ENCODE measurements at regions not wholly inside any gene's neighbourhood (a gene's known extent, or its start where the extent isn't known, plus 50 kb on each side); places are given as distances from the start of the nearest gene placed in this dataset.
"Not testable (repeated sequence)": the region's sequence is repeated elsewhere in the genome, so short reads cannot be mapped to it uniquely, and the experiment has no call there.

- DNase-seq: no peak
Measured at GRCh38 chr10:30560326-30560725, 69.2 kb downstream of the LYZL2 start.

GRCh38 chr10:30559180-30559579 lies 70.4 kb downstream of the LYZL2 start:
- DNase-seq: no peak

- no peak for DNase-seq
Measured at GRCh38 chr10:30558411-30558810, 71.1 kb downstream of the LYZL2 start.

- no peak for DNase-seq
Measured at GRCh38 chr10:30557884-30558283, 71.7 kb downstream of the LYZL2 start.

- DNase-seq: no peak
Measured at GRCh38 chr10:30556189-30556588, 73.4 kb downstream of the LYZL2 start.

GRCh38 chr10:30555465-30555864 lies 74.1 kb downstream of the LYZL2 start:
- DNase-seq: no peak

GRCh38 chr10:30554440-30554825 lies 75.1 kb downstream of the LYZL2 start:
- no peak for DNase-seq

- DNase-seq: no peak
Measured at GRCh38 chr10:30553626-30554439, 75.7 kb downstream of the LYZL2 start.

- no peak for DNase-seq
Measured at GRCh38 chr10:30553018-30553625, 76.4 kb downstream of the LYZL2 start.

GRCh38 chr10:30550967-30551815 lies 78.4 kb downstream of the LYZL2 start:
- DNase-seq: no peak

- DNase-seq: not testable (repeated sequence)
Measured at GRCh38 chr10:30549134-30549687, 80.3 kb downstream of the LYZL2 start.

- no peak for DNase-seq
Measured at GRCh38 chr10:30546511-30546910, 83.0 kb downstream of the LYZL2 start.

- DNase-seq: no peak
Measured at GRCh38 chr10:30542895-30543288, 86.7 kb downstream of the LYZL2 start.

- DNase-seq: no peak
Measured at GRCh38 chr10:30542001-30542894, 87.3 kb downstream of the LYZL2 start.

- DNase-seq: no peak
Measured at GRCh38 chr10:30540276-30540675, 89.3 kb downstream of the LYZL2 start.

- no peak for DNase-seq
Measured at GRCh38 chr10:30538086-30538485, 91.5 kb downstream of the LYZL2 start.

- no peak for DNase-seq
Measured at GRCh38 chr10:30537586-30537985, 92.0 kb downstream of the LYZL2 start.

- DNase-seq: not testable (repeated sequence)
Measured at GRCh38 chr10:30537158-30537557, 92.4 kb downstream of the LYZL2 start.

GRCh38 chr10:30536578-30536977 lies 93.0 kb downstream of the LYZL2 start:
- no peak for DNase-seq

GRCh38 chr10:30535677-30536076 lies 93.9 kb downstream of the LYZL2 start:
- no peak for DNase-seq

- peak; percentile 43 for DNase-seq
Measured at GRCh38 chr10:30534465-30535144, 94.9 kb downstream of the LYZL2 start.

Measured in NCI-H2029 treated with DMSO at 0.1 percent for 48 hours (cell line).